MM.1S (cell line): ENCODE measurements at regions not wholly inside any gene's neighbourhood (a gene's known extent, or its start where the extent isn't known, plus 50 kb on each side); places are given as distances from the start of the nearest gene placed in this dataset.

Source experiments
- DNase-seq: peaks from one replicate; pipeline ENCODE4 v3.0.0-alpha.2; 2015
- H2AFZ ChIP-seq: fragments of 300-600 bp; sonication (generic); 2 replicates; pipeline ENCODE4 v1.6.0; 2016; ENCODE audit warnings: antibody characterized with exemption, low read length
- H3F3A ChIP-seq: fragments of 300-600 bp; sonication (generic); 2 replicates; pipeline ENCODE4 v1.6.1; 2016; ENCODE audit warnings: mild to moderate bottlenecking, antibody characterized with exemption, low read length, moderate library complexity, mixed read lengths; ENCODE audit not compliant: insufficient read depth
- H3K27ac ChIP-seq: fragments of 300-600 bp; sonication (generic); 2 replicates; pipeline ENCODE4 v1.5.1; 2016; ENCODE audit warnings: mild to moderate bottlenecking, low read length
- H3K27me3 ChIP-seq: fragments of 300-600 bp; sonication (generic); replicated peaks from 2 replicates; pipeline ENCODE4 v1.6.0; 2016; ENCODE audit warnings: low read length; ENCODE audit not compliant: insufficient read depth
- H3K36me3 ChIP-seq: fragments of 300-600 bp; sonication (generic); replicated peaks from 2 replicates; pipeline ENCODE4 v1.6.1; 2016; ENCODE audit warnings: mild to moderate bottlenecking, low read length, mixed read lengths; ENCODE audit not compliant: insufficient read depth
- H3K4me1 ChIP-seq: fragments of 300-600 bp; sonication (generic); 2 replicates; pipeline ENCODE4 v1.6.1; 2016; ENCODE audit warnings: low read length, mixed read lengths
- H3K4me2 ChIP-seq: fragments of 300-600 bp; sonication (generic); 2 replicates; pipeline ENCODE4 v1.6.0; 2016; ENCODE audit warnings: low read depth, low read length
- H3K4me3 ChIP-seq: fragments of 300-600 bp; sonication (generic); 2 replicates; pipeline ENCODE4 v1.5.1; 2016; ENCODE audit warnings: low read length, mixed read lengths
- H3K79me2 ChIP-seq: fragments of 300-600 bp; sonication (generic); 2 replicates; pipeline ENCODE4 v1.6.1; 2016; ENCODE audit warnings: mixed run types, low read length, mixed read lengths
- H3K9ac ChIP-seq: fragments of 300-600 bp; sonication (generic); 2 replicates; pipeline ENCODE4 v1.6.1; 2016; ENCODE audit warnings: low read length, mixed read lengths
- H3K9me2 ChIP-seq: fragments of 300-600 bp; sonication (generic); replicated peaks from 2 replicates; pipeline ENCODE4 v1.6.1; 2016; ENCODE audit warnings: mild to moderate bottlenecking, low read length, mixed read lengths; ENCODE audit not compliant: insufficient read depth
- H3K9me3 ChIP-seq: fragments of 300-600 bp; sonication (generic); replicated peaks from 2 replicates; pipeline ENCODE4 v1.6.1; 2016; ENCODE audit warnings: mild to moderate bottlenecking, low read length, mixed read lengths; ENCODE audit not compliant: insufficient read depth
- H4K20me1 ChIP-seq: fragments of 300-600 bp; sonication (generic); 2 replicates; pipeline ENCODE4 v1.6.1; 2016; ENCODE audit warnings: mild to moderate bottlenecking, low read length, moderate library complexity, mixed read lengths; ENCODE audit not compliant: insufficient read depth
- EZH2 ChIP-seq: fragments of 300-600 bp; sonication (generic); optimal IDR thresholded peaks from 2 replicates; pipeline ENCODE3; 2017; ENCODE audit warnings: low read depth, mild to moderate bottlenecking, antibody characterized with exemption, low read length, mixed read lengths
- EZH2phosphoT487 ChIP-seq: fragments of 300-600 bp; sonication (generic); IDR thresholded peaks from 2 replicates; pipeline ENCODE4 v1.6.1; 2018; ENCODE audit warnings: antibody characterized with exemption, low read length
- TF ChIP-seq, protein P1 (sequence below): fragments of 300-600 bp; sonication (generic); IDR thresholded peaks from 2 replicates; pipeline ENCODE4 v1.5.1; 2016; ENCODE audit warnings: antibody characterized with exemption, low read length, mixed read lengths

DNA sequence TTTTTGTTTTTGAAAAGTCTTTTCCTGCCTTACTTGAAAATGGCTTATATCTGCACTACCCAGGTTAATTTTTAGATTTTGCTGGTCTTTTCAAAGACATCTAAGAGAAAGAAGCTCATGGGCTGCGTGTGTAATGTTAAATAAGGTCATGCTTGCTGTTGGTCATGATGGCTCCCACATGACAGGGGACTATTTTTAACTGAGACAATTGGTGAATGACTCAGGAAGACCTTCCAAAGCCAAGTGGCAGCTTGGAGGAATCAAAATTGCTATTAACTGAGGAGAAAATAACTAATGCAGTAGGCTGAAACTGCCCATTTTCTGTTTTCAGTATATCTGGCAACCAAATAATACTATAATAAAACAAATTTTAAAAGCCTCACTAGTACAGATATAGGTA lies 117.1 kb upstream of the SPAG17 start:
- Histone ChIP-seq H3F3A (no peaks in the 10 kb centered on the region), H3K27me3 (no peaks in the 10 kb centered on the region), H3K36me3 (no peaks in the 10 kb centered on the region), H3K9me3 (no peaks in the 10 kb centered on the region), H4K20me1 (no peaks in the 10 kb centered on the region), H3K4me1 (no peaks in the 10 kb centered on the region), H3K4me2 (no peak overlapping the region), H3K27ac (no peak overlapping the region), H3K9me2 (no peaks in the 10 kb centered on the region), H3K4me3 (no peak overlapping the region), H3K79me2 (no peaks in the 10 kb centered on the region), H2AFZ (no peak overlapping the region), H3K9ac (no peak overlapping the region)
- no peak for TF ChIP-seq EZH2phosphoT487
- TF ChIP-seq, protein P1, sequence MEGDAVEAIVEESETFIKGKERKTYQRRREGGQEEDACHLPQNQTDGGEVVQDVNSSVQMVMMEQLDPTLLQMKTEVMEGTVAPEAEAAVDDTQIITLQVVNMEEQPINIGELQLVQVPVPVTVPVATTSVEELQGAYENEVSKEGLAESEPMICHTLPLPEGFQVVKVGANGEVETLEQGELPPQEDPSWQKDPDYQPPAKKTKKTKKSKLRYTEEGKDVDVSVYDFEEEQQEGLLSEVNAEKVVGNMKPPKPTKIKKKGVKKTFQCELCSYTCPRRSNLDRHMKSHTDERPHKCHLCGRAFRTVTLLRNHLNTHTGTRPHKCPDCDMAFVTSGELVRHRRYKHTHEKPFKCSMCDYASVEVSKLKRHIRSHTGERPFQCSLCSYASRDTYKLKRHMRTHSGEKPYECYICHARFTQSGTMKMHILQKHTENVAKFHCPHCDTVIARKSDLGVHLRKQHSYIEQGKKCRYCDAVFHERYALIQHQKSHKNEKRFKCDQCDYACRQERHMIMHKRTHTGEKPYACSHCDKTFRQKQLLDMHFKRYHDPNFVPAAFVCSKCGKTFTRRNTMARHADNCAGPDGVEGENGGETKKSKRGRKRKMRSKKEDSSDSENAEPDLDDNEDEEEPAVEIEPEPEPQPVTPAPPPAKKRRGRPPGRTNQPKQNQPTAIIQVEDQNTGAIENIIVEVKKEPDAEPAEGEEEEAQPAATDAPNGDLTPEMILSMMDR = no peak
- TF ChIP-seq EZH2 = no peak
- DNase-seq = no peak

DNA sequence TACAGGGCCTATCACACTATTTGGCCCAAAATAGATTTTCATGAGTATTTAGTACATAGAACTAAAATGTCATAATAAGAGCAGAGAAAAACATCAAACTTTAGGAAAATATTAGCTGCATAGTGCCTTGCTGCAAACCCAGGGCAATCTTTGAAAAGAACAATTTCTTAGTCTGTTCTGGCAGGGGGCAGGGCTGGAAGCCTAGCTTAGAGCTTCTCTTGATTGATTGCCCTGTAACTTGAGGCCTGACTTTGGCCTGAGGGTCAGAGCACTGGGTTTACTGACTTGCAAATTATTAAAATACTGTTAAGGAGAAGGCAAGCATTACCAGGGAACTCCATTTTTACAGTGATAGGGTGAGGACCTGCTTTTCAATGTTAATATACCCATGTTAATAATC lies 115.8 kb upstream of the SPAG17 start:
- TF ChIP-seq EZH2phosphoT487 = no peak
- TF ChIP-seq, protein P1 = no peak
- no peak for TF ChIP-seq EZH2
- no peak overlapping the region for H3K4me3 ChIP-seq
- H3K4me1 ChIP-seq = no peaks in the 10 kb centered on the region
- no peaks in the 10 kb centered on the region for H3K9me3 ChIP-seq
- H3K9me2 ChIP-seq = no peaks in the 10 kb centered on the region
- no peaks in the 10 kb centered on the region for H3K27me3 ChIP-seq
- no peaks in the 10 kb centered on the region for H3F3A ChIP-seq
- no peak overlapping the region for H3K4me2 ChIP-seq
- no peak overlapping the region for H3K27ac ChIP-seq
- no peaks in the 10 kb centered on the region for H4K20me1 ChIP-seq
- H3K36me3 ChIP-seq = no peaks in the 10 kb centered on the region
- no peak overlapping the region for H2AFZ ChIP-seq
- no peak for DNase-seq
- no peak overlapping the region for H3K9ac ChIP-seq
- no peaks in the 10 kb centered on the region for H3K79me2 ChIP-seq

DNA sequence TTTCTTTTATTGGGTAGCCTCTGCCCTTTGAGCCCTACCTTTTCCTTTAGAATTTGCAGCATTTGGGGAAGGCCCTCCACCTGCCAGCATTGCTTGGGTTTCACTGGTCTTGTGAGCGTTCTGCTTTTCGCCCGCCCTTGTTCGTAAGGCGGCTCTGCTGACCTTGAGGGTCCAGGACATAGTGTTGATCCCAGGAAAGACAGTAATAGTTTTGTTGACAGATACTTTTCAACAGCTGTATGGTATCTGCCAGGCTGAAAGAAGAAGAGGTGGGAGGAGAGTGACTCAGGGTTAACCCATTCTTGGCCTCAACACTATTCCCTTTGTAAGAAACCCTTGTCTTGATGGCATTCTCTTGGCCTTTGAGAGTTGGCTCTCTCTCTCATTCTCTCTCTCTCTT lies 113.4 kb upstream of the SPAG17 start:
- no peak overlapping the region for H2AFZ ChIP-seq
- no peak overlapping the region for H3K27ac ChIP-seq
- no peak for DNase-seq
- no peak overlapping the region for H3K4me3 ChIP-seq
- H3F3A ChIP-seq = no peaks in the 10 kb centered on the region
- no peaks in the 10 kb centered on the region for H3K9me3 ChIP-seq
- no peak overlapping the region for H3K9ac ChIP-seq
- H3K4me2 ChIP-seq = no peak overlapping the region
- H3K4me1 ChIP-seq = no peaks in the 10 kb centered on the region
- no peaks in the 10 kb centered on the region for H3K27me3 ChIP-seq
- TF ChIP-seq EZH2 (no peak), EZH2phosphoT487 (no peak)
- TF ChIP-seq, protein P1 = no peak
- no peaks in the 10 kb centered on the region for H4K20me1 ChIP-seq
- no peaks in the 10 kb centered on the region for H3K79me2 ChIP-seq
- no peaks in the 10 kb centered on the region for H3K9me2 ChIP-seq
- no peaks in the 10 kb centered on the region for H3K36me3 ChIP-seq
